Liver (tissue), 8 donors: ENCODE measurements at regions not wholly inside any gene's neighbourhood (a gene's known extent, or its start where the extent isn't known, plus 50 kb on each side); places are given as distances from the start of the nearest gene placed in this dataset.

Experiments used
- DNase-seq: peaks from one replicate; pipeline ENCODE4 v3.0.0-alpha.2; 2017; ENCODE audit warnings: low spot score
- H3K27ac ChIP-seq, 2 donors: one replicate each; pipeline ENCODE4 v1.7.0; 2013; ENCODE audit warnings: inconsistent platforms in 2 of 2, low read length in 2 of 2, control low read depth in 1 of 2, low read depth in 1 of 2, mild to moderate bottlenecking in 1 of 2
- H3K27me3 ChIP-seq, 4 donors: one replicate each; pipeline versions ENCODE4 v1.6.1 to v1.7.0; 2013; ENCODE audit warnings: low read length in 3 of 4, inconsistent platforms in 1 of 4, mild to moderate bottlenecking in 1 of 4, moderate library complexity in 1 of 4; ENCODE audit not compliant: control insufficient read depth in 4 of 4, insufficient read depth in 4 of 4
- H3K36me3 ChIP-seq, 4 donors: one replicate each; pipeline versions ENCODE4 v1.6.1 to v1.7.0; 2013; ENCODE audit warnings: low read length in 3 of 4, mild to moderate bottlenecking in 3 of 4, low read depth in 1 of 4, moderate library complexity in 1 of 4; ENCODE audit not compliant: control insufficient read depth in 4 of 4, insufficient read depth in 3 of 4
- H3K4me1 ChIP-seq, 4 donors: one replicate each; pipeline versions ENCODE4 v1.6.1 to v1.7.0; 2013; ENCODE audit warnings: low read length in 3 of 4, mild to moderate bottlenecking in 3 of 4, moderate library complexity in 1 of 4; ENCODE audit not compliant: control insufficient read depth in 4 of 4, insufficient read depth in 4 of 4
- H3K4me3 ChIP-seq, 3 donors: one replicate each; pipeline versions ENCODE4 v1.6.1 to v1.7.0; 2013; ENCODE audit warnings: low read length in 3 of 3, control low read depth in 1 of 3, low read depth in 1 of 3, mild to moderate bottlenecking in 1 of 3
- H3K9ac ChIP-seq, 2 donors: one replicate each; pipeline ENCODE4 v1.7.0; 2013; ENCODE audit warnings: low read length in 2 of 2, mild to moderate bottlenecking in 2 of 2, moderate library complexity in 2 of 2, control low read depth in 1 of 2, low read depth in 1 of 2
- H3K9me3 ChIP-seq, 4 donors: one replicate each; pipeline versions ENCODE4 v1.6.1 to v1.7.0; 2013; ENCODE audit warnings: low read length in 3 of 4; ENCODE audit not compliant: control insufficient read depth in 4 of 4
- FOXA1 ChIP-seq: IDR thresholded peaks from 2 replicates; pipeline ENCODE4 v1.6.1; 2016; ENCODE audit warnings: antibody characterized with exemption
- FOXA2 ChIP-seq: IDR thresholded peaks from 2 replicates; pipeline ENCODE4 v1.6.1; 2016; ENCODE audit warnings: antibody characterized with exemption
- GABPA ChIP-seq, 2 donors: IDR thresholded peaks in 1 of 2; conservative IDR thresholded peaks in 1 of 2; 2 replicates each; pipeline ENCODE4 v1.6.1; 2016; ENCODE audit warnings: antibody characterized with exemption in 2 of 2, mild to moderate bottlenecking in 1 of 2, moderate library complexity in 1 of 2
- HNF4A ChIP-seq, 2 donors: conservative IDR thresholded peaks; 2 replicates each; pipeline ENCODE4 v1.6.1; 2016; ENCODE audit warnings: antibody characterized with exemption in 2 of 2, mild to moderate bottlenecking in 2 of 2
- HNF4G ChIP-seq: IDR thresholded peaks from 2 replicates; pipeline ENCODE4 v1.6.1; 2016; ENCODE audit warnings: antibody characterized with exemption
- JUND ChIP-seq, 2 donors: IDR thresholded peaks; 2 replicates each; pipeline ENCODE4 v1.6.1; 2016; ENCODE audit warnings: antibody characterized with exemption in 2 of 2
- NR2F2 ChIP-seq: IDR thresholded peaks from 2 replicates; pipeline ENCODE4 v1.6.1; 2016; ENCODE audit warnings: antibody characterized with exemption
- RAD21 ChIP-seq, 2 donors: IDR thresholded peaks; 2 replicates each; pipeline ENCODE4 v1.6.1; 2016; ENCODE audit warnings: antibody characterized with exemption in 2 of 2, mild to moderate bottlenecking in 2 of 2
- RXRA ChIP-seq, 2 donors: IDR thresholded peaks; 2 replicates each; pipeline ENCODE4 v1.6.1; 2017 to 2018; ENCODE audit warnings: antibody characterized with exemption in 2 of 2, mild to moderate bottlenecking in 1 of 2
- SP1 ChIP-seq: IDR thresholded peaks from 2 replicates; pipeline ENCODE4 v1.6.1; 2018; ENCODE audit warnings: antibody characterized with exemption, mild to moderate bottlenecking
- TAF1 ChIP-seq: conservative IDR thresholded peaks from 2 replicates; pipeline ENCODE4 v1.6.1; 2016; ENCODE audit warnings: antibody characterized with exemption, mild to moderate bottlenecking
- WGBS: extraction: QIAGEN DNeasy Blood & Tissue Kit; methylation state at CpG from one replicate; pipeline ENCODE4 v1.1.7; 2013; 5-methylcytosine and 5-hydroxymethylcytosine counted together
- TF ChIP-seq, protein P1 (sequence below): fragments of 150-350 bp; IDR thresholded peaks from 2 replicates; pipeline ENCODE4 v1.5.1; 2017; ENCODE audit warnings: improper control_type of control experiment, low read depth, low read length; ENCODE audit not compliant: missing input control
- TF ChIP-seq, protein P2 (sequence below): IDR thresholded peaks from 2 replicates; pipeline ENCODE4 v1.6.1; 2016; ENCODE audit warnings: antibody characterized with exemption, mild to moderate bottlenecking
- TF ChIP-seq, protein P3 (sequence below): IDR thresholded peaks from 2 replicates; pipeline ENCODE4 v1.6.1; 2016; ENCODE audit warnings: antibody characterized with exemption
- donor health status: healthy.
- donor health status: healthy.
- donor health status: healthy.
- donor health status: healthy.
- donor health status: healthy.

DNA sequence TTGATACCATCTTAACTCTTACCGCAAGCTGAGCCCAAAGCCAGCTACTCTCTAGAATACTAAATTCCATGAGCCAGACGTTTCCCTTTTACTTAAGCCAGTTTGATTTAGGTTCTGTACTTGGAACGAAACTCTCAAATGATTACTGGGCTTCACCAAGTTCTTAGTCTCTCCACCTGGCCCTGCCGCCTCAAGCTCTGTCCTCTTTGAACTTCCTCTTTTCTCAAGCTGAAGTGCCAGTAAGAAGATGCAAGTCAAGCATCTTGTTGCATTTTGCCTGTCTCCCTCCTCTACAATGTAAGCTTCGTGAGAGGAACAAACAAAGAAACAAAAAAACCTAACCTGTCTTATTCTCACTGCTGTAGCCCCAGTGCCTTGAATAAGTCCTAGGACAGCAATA is 358.2 kb upstream of the NPVF start:
- Histone ChIP-seq H3K27me3 (peaks cover 0 to 1% (median 0%) of the 10 kb centered on the region in 4 donors), H3K36me3 (no peaks in the 10 kb centered on the region), H3K27ac (no peak overlapping the region), H3K9me3 (no peaks in the 10 kb centered on the region), H3K4me1 (no peaks in the 10 kb centered on the region), H3K4me3 (no peak overlapping the region), H3K9ac (no peak overlapping the region)
- TF ChIP-seq FOXA2 (no peak), JUND (IDR thresholded peaks at IDR 0.05) (no peak), FOXA1 (no peak), TAF1 (no peak), NR2F2 (no peak), GABPA (IDR thresholded peaks at IDR 0.05 in 1 of 2, conservative IDR thresholded peaks at IDR 0.05 in 1 of 2) (no peak), HNF4A (conservative IDR thresholded peaks at IDR 0.05) (no peak), HNF4G (no peak)
- TF ChIP-seq, protein P1, sequence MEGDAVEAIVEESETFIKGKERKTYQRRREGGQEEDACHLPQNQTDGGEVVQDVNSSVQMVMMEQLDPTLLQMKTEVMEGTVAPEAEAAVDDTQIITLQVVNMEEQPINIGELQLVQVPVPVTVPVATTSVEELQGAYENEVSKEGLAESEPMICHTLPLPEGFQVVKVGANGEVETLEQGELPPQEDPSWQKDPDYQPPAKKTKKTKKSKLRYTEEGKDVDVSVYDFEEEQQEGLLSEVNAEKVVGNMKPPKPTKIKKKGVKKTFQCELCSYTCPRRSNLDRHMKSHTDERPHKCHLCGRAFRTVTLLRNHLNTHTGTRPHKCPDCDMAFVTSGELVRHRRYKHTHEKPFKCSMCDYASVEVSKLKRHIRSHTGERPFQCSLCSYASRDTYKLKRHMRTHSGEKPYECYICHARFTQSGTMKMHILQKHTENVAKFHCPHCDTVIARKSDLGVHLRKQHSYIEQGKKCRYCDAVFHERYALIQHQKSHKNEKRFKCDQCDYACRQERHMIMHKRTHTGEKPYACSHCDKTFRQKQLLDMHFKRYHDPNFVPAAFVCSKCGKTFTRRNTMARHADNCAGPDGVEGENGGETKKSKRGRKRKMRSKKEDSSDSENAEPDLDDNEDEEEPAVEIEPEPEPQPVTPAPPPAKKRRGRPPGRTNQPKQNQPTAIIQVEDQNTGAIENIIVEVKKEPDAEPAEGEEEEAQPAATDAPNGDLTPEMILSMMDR: no peak
- 77% methylated on average over 5 of the region's 5 CpGs for WGBS
- DNase-seq: no peak

DNA sequence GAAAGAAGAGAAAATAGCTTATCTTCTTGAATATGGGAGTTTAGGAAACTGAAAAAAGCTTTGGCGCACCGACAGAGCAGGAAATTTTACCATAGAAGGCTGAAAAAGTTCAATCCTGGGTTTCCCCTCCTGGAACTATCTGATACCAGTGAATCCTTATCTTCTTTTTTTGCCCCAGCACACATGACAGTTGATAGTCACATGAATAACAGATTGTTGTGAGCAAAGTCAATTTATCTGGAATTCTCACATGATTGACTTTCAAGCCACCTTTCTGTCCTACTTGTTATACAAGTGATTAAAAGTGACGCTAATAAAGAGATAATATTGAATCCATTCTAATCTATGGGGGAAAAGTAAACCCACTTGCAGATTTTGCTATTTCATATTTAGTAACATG is 365.8 kb upstream of the NPVF start:
- 93% methylated on average over 3 of the region's 3 CpGs for WGBS
- H3K4me1 ChIP-seq: peaks cover 3 to 22% (median 14%) of the 10 kb centered on the region in 4 donors
- no peak for TF ChIP-seq FOXA2
- TF ChIP-seq NR2F2: no peak
- TF ChIP-seq GABPA (IDR thresholded peaks at IDR 0.05 in 1 of 2, conservative IDR thresholded peaks at IDR 0.05 in 1 of 2): no peak
- no peak for TF ChIP-seq RAD21 (IDR thresholded peaks at IDR 0.05)
- TF ChIP-seq HNF4G: no peak
- TF ChIP-seq, protein P2, sequence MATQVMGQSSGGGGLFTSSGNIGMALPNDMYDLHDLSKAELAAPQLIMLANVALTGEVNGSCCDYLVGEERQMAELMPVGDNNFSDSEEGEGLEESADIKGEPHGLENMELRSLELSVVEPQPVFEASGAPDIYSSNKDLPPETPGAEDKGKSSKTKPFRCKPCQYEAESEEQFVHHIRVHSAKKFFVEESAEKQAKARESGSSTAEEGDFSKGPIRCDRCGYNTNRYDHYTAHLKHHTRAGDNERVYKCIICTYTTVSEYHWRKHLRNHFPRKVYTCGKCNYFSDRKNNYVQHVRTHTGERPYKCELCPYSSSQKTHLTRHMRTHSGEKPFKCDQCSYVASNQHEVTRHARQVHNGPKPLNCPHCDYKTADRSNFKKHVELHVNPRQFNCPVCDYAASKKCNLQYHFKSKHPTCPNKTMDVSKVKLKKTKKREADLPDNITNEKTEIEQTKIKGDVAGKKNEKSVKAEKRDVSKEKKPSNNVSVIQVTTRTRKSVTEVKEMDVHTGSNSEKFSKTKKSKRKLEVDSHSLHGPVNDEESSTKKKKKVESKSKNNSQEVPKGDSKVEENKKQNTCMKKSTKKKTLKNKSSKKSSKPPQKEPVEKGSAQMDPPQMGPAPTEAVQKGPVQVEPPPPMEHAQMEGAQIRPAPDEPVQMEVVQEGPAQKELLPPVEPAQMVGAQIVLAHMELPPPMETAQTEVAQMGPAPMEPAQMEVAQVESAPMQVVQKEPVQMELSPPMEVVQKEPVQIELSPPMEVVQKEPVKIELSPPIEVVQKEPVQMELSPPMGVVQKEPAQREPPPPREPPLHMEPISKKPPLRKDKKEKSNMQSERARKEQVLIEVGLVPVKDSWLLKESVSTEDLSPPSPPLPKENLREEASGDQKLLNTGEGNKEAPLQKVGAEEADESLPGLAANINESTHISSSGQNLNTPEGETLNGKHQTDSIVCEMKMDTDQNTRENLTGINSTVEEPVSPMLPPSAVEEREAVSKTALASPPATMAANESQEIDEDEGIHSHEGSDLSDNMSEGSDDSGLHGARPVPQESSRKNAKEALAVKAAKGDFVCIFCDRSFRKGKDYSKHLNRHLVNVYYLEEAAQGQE: no peak
- TF ChIP-seq SP1: no peak
- TF ChIP-seq, protein P3, sequence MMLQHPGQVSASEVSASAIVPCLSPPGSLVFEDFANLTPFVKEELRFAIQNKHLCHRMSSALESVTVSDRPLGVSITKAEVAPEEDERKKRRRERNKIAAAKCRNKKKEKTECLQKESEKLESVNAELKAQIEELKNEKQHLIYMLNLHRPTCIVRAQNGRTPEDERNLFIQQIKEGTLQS: no peak
- TF ChIP-seq, protein P1: no peak
- no peak for TF ChIP-seq RXRA (IDR thresholded peaks at IDR 0.05)
- no peak for TF ChIP-seq HNF4A (conservative IDR thresholded peaks at IDR 0.05)
- no peak for DNase-seq
- H3K9ac ChIP-seq: no peak overlapping the region
- H3K27me3 ChIP-seq: peaks cover 0 to 2% (median 0%) of the 10 kb centered on the region in 4 donors
- H3K36me3 ChIP-seq: no peaks in the 10 kb centered on the region
- no peak overlapping the region for H3K4me3 ChIP-seq
- no peak overlapping the region for H3K27ac ChIP-seq
- H3K9me3 ChIP-seq: no peaks in the 10 kb centered on the region
